B cell (primary cell): ENCODE measurements at regions not wholly inside any gene's neighbourhood (a gene's known extent, or its start where the extent isn't known, plus 50 kb on each side); places are given as distances from the start of the nearest gene placed in this dataset.

ENCODE experiments used
- ATAC-seq: fragments of 200-7000 bp; cut with Tn5 transposase; one replicate; pipeline ENCODE4 v1.10.0; 2021; ENCODE audit warnings: low read depth, mild to moderate bottlenecking, moderate number of reproducible peaks, moderate library complexity
- CTCF ChIA-PET: fragments of 350-600 bp; sonication (Branson Sonifier 250); formaldehyde crosslinking; loops from one replicate; lab custom pipeline; 2021; ENCODE audit warnings: antibody characterized with exemption, inconsistent platforms; lab: Charles Lee
- POLR2A ChIA-PET: fragments of 350-600 bp; sonication (Branson Sonifier 250); formaldehyde crosslinking; loops from one replicate; lab custom pipeline; 2021; ENCODE audit warnings: antibody characterized with exemption; lab: Charles Lee
- DNase-seq: peaks from one replicate; pipeline ENCODE4 v3.0.0; 2013
- H2AFZ ChIP-seq: 2 replicates; pipeline ENCODE4 v1.6.1; 2012; ENCODE audit warnings: mild to moderate bottlenecking, low read depth, low read length; ENCODE audit not compliant: insufficient read depth, poor library complexity, severe bottlenecking
- H3K27ac ChIP-seq, 2 donors: 1 replicate in 1 of 2; 2 replicates in 1 of 2; pipeline ENCODE4 v1.5.1; 2012 to 2013; ENCODE audit warnings: low read length in 2 of 2, mild to moderate bottlenecking in 2 of 2, moderate library complexity in 1 of 2
- H3K27me3 ChIP-seq, 4 experiments: fragments of 200-600 bp in 1 of 4; sonication (generic) in 1 of 4; replicated peaks in 1 of 4; 1 replicate in 2 of 4; 2 replicates in 2 of 4; pipeline versions ENCODE4 v1.6.1 to v1.7.0; 2013 to 2016; ENCODE audit warnings: low read length in 3 of 4, mild to moderate bottlenecking in 2 of 4, mixed read lengths in 1 of 4, moderate library complexity in 1 of 4; ENCODE audit not compliant: insufficient read depth in 4 of 4, control insufficient read depth in 3 of 4; ENCODE audit errors: control extremely low read depth in 1 of 4
- H3K36me3 ChIP-seq, 2 experiments: replicated peaks in 1 of 2; 1 replicate in 1 of 2; 2 replicates in 1 of 2; pipeline versions ENCODE4 v1.6.1 to v1.7.1; 2013; ENCODE audit warnings: low read length in 1 of 2; ENCODE audit not compliant: insufficient read depth in 2 of 2, control insufficient read depth in 1 of 2; ENCODE audit errors: control extremely low read depth in 1 of 2, extremely low read depth in 1 of 2
- H3K4me1 ChIP-seq, 2 donors: fragments of 200-600 bp in 1 of 2; sonication (generic) in 1 of 2; 1 replicate in 1 of 2; 2 replicates in 1 of 2; pipeline versions ENCODE4 v1.5.1 to v1.6.1; 2013 to 2017; ENCODE audit warnings: low read length in 2 of 2; ENCODE audit not compliant: control insufficient read depth in 2 of 2, insufficient read depth in 2 of 2
- H3K4me2 ChIP-seq: replicated peaks from 2 replicates; pipeline ENCODE3; 2012; ENCODE audit warnings: mild to moderate bottlenecking, low read depth, low read length; ENCODE audit not compliant: poor library complexity, severe bottlenecking
- H3K4me3 ChIP-seq, 5 experiments: fragments of 200-600 bp in 1 of 5; sonication (generic) in 1 of 5; 1 replicate in 3 of 5; 2 replicates in 2 of 5; pipeline versions ENCODE4 v1.5.1 to v1.7.0; 2011 to 2016; ENCODE audit warnings: low read length in 4 of 5, mild to moderate bottlenecking in 4 of 5, low read depth in 2 of 5, control low read depth in 1 of 5, moderate library complexity in 1 of 5; ENCODE audit not compliant: insufficient read depth in 1 of 5; ENCODE audit errors: control extremely low read depth in 1 of 5, extremely low read depth in 1 of 5
- H3K79me2 ChIP-seq: fragments of 200-600 bp; sonication (generic); one replicate; pipeline ENCODE4 v1.6.0; 2016; ENCODE audit warnings: low read length; ENCODE audit not compliant: control insufficient read depth, insufficient read depth
- H3K9ac ChIP-seq: fragments of 200-600 bp; sonication (generic); 2 replicates; pipeline ENCODE4 v1.6.1; 2017; ENCODE audit warnings: mild to moderate bottlenecking, low read length, moderate library complexity
- H3K9me3 ChIP-seq, 3 donors: one replicate each; pipeline versions ENCODE4 v1.6.1 to v1.7.1; 2013; ENCODE audit warnings: low read length in 2 of 3; ENCODE audit not compliant: control insufficient read depth in 2 of 3, insufficient read depth in 1 of 3; ENCODE audit errors: control extremely low read depth in 1 of 3
- H4K20me1 ChIP-seq: 2 replicates; pipeline ENCODE4 v1.6.0; 2012; ENCODE audit warnings: mild to moderate bottlenecking, low read length; ENCODE audit not compliant: insufficient read depth, control insufficient read depth, poor library complexity, severe bottlenecking
- H3K27ac Mint-ChIP-seq: one replicate; pipeline ENCODE4 v1.8.0; 2021; ENCODE audit warnings: mixed read lengths
- H3K27me3 Mint-ChIP-seq: one replicate; pipeline ENCODE4 v1.8.0; 2021; ENCODE audit warnings: mixed read lengths
- H3K4me1 Mint-ChIP-seq: one replicate; pipeline ENCODE4 v1.8.0; 2021; ENCODE audit warnings: mixed read lengths
- H3K4me3 Mint-ChIP-seq: one replicate; pipeline ENCODE4 v1.8.0; 2021; ENCODE audit warnings: mixed read lengths
- H3K9me3 Mint-ChIP-seq: one replicate; pipeline ENCODE4 v1.8.0; 2022; ENCODE audit warnings: mixed read lengths; ENCODE audit not compliant: insufficient read depth
- EZH2 ChIP-seq: IDR thresholded peaks from 2 replicates; pipeline ENCODE4 v1.6.1; 2012; ENCODE audit warnings: borderline replicate concordance, low read depth, mild to moderate bottlenecking, moderate library complexity, low read length; ENCODE audit not compliant: insufficient read depth, poor library complexity, severe bottlenecking
- WGBS: methylation state at CpG from one replicate; pipeline ENCODE4 v1.1.5; 2013; ENCODE audit warnings: missing lambda C conversion rate; ENCODE audit not compliant: insufficient coverage; 5-methylcytosine and 5-hydroxymethylcytosine counted together
- intact Hi-C: fragments of 100-400 bp; cut with micrococcal nuclease; formaldehyde crosslinking; loops from one replicate; pipeline ENCODE4 v1.10.0; 2022
- TF ChIP-seq, protein P1 (sequence below): fragments of 200-600 bp; IDR thresholded peaks from one replicate; pipeline ENCODE4 v1.8.0; 2022; ENCODE audit warnings: antibody characterized with exemption, mild to moderate bottlenecking

DNA sequence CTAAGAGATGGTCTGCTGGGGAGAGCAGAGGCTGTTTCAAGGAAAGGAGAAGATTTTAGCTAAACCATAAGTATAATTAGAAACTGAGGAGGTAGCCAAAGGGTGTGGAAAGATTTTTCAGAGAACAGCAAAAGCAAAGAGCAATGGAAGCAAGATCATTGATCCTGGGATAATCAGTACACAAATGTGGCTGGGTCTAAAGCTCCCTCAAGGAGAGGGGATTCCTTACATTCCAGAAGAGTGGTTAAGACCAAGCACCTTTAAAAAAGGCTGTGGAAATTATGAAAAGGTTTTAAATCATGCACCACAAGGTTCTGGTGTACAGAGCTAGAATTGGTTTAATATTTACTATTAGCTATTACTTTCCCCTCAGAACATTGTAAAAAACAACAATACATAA lies 246.0 kb upstream of the UBE2E3 start:
- Mint-ChIP-seq H3K27me3 (no peaks in the 10 kb centered on the region), H3K27ac (no peak overlapping the region), H3K4me3 (no peak overlapping the region), H3K4me1 (no peaks in the 10 kb centered on the region), H3K9me3 (no peaks in the 10 kb centered on the region)
- Histone ChIP-seq H3K79me2 (no peaks in the 10 kb centered on the region), H3K9me3 (peaks cover 0 to 2% (median 0%) of the 10 kb centered on the region in 3 donors), H3K4me3 (no peak overlapping the region), H3K27me3 (no peaks in the 10 kb centered on the region), H3K4me2 (no peak overlapping the region), H3K4me1 (no peaks in the 10 kb centered on the region), H3K36me3 (no peaks in the 10 kb centered on the region), H3K9ac (no peak overlapping the region), H2AFZ (no peak overlapping the region), H3K27ac (no peak overlapping the region), H4K20me1 (no peaks in the 10 kb centered on the region)
- ChIA-PET CTCF (no interaction called here), POLR2A (interaction anchor here (0.7 kb wide), 1 partner anchor 182 kb away, joined by 6 read pairs; no protein-coding TSS in a partner anchor)
- TF ChIP-seq, protein P1, sequence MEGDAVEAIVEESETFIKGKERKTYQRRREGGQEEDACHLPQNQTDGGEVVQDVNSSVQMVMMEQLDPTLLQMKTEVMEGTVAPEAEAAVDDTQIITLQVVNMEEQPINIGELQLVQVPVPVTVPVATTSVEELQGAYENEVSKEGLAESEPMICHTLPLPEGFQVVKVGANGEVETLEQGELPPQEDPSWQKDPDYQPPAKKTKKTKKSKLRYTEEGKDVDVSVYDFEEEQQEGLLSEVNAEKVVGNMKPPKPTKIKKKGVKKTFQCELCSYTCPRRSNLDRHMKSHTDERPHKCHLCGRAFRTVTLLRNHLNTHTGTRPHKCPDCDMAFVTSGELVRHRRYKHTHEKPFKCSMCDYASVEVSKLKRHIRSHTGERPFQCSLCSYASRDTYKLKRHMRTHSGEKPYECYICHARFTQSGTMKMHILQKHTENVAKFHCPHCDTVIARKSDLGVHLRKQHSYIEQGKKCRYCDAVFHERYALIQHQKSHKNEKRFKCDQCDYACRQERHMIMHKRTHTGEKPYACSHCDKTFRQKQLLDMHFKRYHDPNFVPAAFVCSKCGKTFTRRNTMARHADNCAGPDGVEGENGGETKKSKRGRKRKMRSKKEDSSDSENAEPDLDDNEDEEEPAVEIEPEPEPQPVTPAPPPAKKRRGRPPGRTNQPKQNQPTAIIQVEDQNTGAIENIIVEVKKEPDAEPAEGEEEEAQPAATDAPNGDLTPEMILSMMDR, result no peak
- TF ChIP-seq EZH2, result no peak
- ATAC-seq (no peak), DNase-seq (no peak)
- intact Hi-C loops, result no loop called here

DNA sequence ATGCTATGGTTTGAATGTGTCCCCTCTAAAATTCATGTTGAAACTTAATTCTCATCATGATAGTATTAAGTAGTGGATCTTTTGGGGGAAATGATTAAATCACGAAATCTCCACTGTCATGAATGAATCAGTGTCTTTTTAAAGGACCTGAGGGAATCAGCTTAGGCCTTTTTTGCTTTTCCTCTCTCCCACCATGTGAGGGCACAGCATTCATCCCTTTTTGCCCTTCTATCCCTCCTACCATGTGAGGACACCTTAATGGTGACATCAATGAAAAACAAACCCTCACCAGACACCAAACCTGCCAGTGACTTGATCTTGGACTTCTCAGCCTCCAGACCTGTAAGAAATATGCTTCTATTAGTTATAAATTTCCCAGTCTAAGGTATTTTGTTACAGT lies 247.1 kb upstream of the UBE2E3 start:
- CTCF ChIA-PET, result no interaction called here
- Histone ChIP-seq H3K79me2 (no peaks in the 10 kb centered on the region), H3K36me3 (no peaks in the 10 kb centered on the region), H3K27me3 (no peaks in the 10 kb centered on the region), H3K4me2 (no peak overlapping the region), H3K27ac (no peak overlapping the region), H3K9me3 (peaks cover 0 to 2% (median 0%) of the 10 kb centered on the region in 3 donors), H2AFZ (no peak overlapping the region), H3K4me1 (no peaks in the 10 kb centered on the region), H3K9ac (no peak overlapping the region), H4K20me1 (no peaks in the 10 kb centered on the region), H3K4me3 (no peak overlapping the region)
- ATAC-seq (no peak), DNase-seq (no peak)
- TF ChIP-seq EZH2, result no peak
- TF ChIP-seq, protein P1, result no peak
- POLR2A ChIA-PET, result no interaction called here
- no peak overlapping the region for H3K4me3 Mint-ChIP-seq
- no peaks in the 10 kb centered on the region for H3K4me1 Mint-ChIP-seq
- no CpG with 5 or more reads among the region's 1 CpG for WGBS
- no peak overlapping the region for H3K27ac Mint-ChIP-seq
- no peaks in the 10 kb centered on the region for H3K9me3 Mint-ChIP-seq
- intact Hi-C loops, result no loop called here
- H3K27me3 Mint-ChIP-seq, result no peaks in the 10 kb centered on the region
